Epithelial cell of proximal tubule (primary cell): ENCODE measurements at regions not wholly inside any gene's neighbourhood (a gene's known extent, or its start where the extent isn't known, plus 50 kb on each side); places are given as distances from the start of the nearest gene placed in this dataset.

Source experiments
- DNase-seq: peaks from one replicate; pipeline ENCODE4 v3.0.0-alpha.2; 2011; ENCODE audit warnings: low read depth
- H3K4me3 ChIP-seq: 2 replicates; pipeline ENCODE4 v1.5.1; 2011; ENCODE audit warnings: low read depth, mild to moderate bottlenecking, low read length
- CTCF ChIP-seq: conservative IDR thresholded peaks from 2 replicates; pipeline ENCODE4 v1.5.1; 2012; ENCODE audit warnings: low read depth, mild to moderate bottlenecking, low read length

- no peak for DNase-seq
- H3K4me3 ChIP-seq = no peak overlapping the region
These were observed 69.4 kb upstream of the NAA20 start for GRCh38 chr20:19947611-19948264.

GRCh38 chr20:19949195-19949867 lies 67.8 kb upstream of the NAA20 start:
- no peak for DNase-seq
- no peak for TF ChIP-seq CTCF
- no peak overlapping the region for H3K4me3 ChIP-seq

More at GRCh38 chr20:19947611-19948264, 69.4 kb upstream of the NAA20 start:
- no peak for TF ChIP-seq CTCF

GRCh38 chr20:19950042-19950441 lies 67.1 kb upstream of the NAA20 start:
- no peak for DNase-seq
- TF ChIP-seq CTCF = no peak
- no peak overlapping the region for H3K4me3 ChIP-seq

GRCh38 chr20:19952392-19952791 lies 64.8 kb upstream of the NAA20 start:
- TF ChIP-seq CTCF = no peak
- no peak for DNase-seq
- H3K4me3 ChIP-seq = no peak overlapping the region

- no peak for DNase-seq
- TF ChIP-seq CTCF = no peak
- H3K4me3 ChIP-seq = no peak overlapping the region
These were observed 63.6 kb upstream of the NAA20 start for GRCh38 chr20:19953606-19954005.

- TF ChIP-seq CTCF = no peak
- no peak overlapping the region for H3K4me3 ChIP-seq
These were observed 60.2 kb upstream of the NAA20 start for GRCh38 chr20:19956976-19957375.

GRCh38 chr20:19958219-19958618 lies 58.9 kb upstream of the NAA20 start:
- no peak for DNase-seq
- no peak overlapping the region for H3K4me3 ChIP-seq
- TF ChIP-seq CTCF = no peak

More at GRCh38 chr20:19956976-19957375, 60.2 kb upstream of the NAA20 start:
- no peak for DNase-seq
